Neural progenitor cell (in vitro differentiated cells): ENCODE measurements at regions not wholly inside any gene's neighbourhood (a gene's known extent, or its start where the extent isn't known, plus 50 kb on each side); places are given as distances from the start of the nearest gene placed in this dataset.

Experiments used
- CTCF ChIP-seq: fragments of 200-600 bp; sonication (generic); IDR thresholded peaks from 2 replicates; pipeline ENCODE4 v1.5.1; 2017; ENCODE audit warnings: antibody characterized with exemption, mild to moderate bottlenecking
- EZH2 ChIP-seq: fragments of 200-600 bp; sonication (generic); IDR thresholded peaks from 2 replicates; pipeline ENCODE4 v1.6.1; 2017; ENCODE audit warnings: antibody characterized with exemption, mild to moderate bottlenecking, moderate library complexity

- TF ChIP-seq CTCF (no peak), EZH2 (no peak)
Observed at GRCh38 chr10:113386005-113386404, 166.8 kb upstream of the HABP2 start.
